Esophagus muscularis mucosa (tissue), 4 donors: ENCODE measurements at regions not wholly inside any gene's neighbourhood (a gene's known extent, or its start where the extent isn't known, plus 50 kb on each side); places are given as distances from the start of the nearest gene placed in this dataset.

Experiments used
- EP300 ChIP-seq: sonication (generic); formaldehyde crosslinking; IDR thresholded peaks from one replicate; pipeline ENCODE4 v1.6.1; 2017; ENCODE audit warnings: antibody characterized with exemption
- POLR2A ChIP-seq: fragments of 450-650 bp; IDR thresholded peaks from one replicate; pipeline ENCODE4 v1.6.1; 2017; ENCODE audit warnings: antibody characterized with exemption, moderate library complexity, mild to moderate bottlenecking, low read depth
- POLR2AphosphoS5 ChIP-seq, 2 donors: sonication (generic); formaldehyde crosslinking; IDR thresholded peaks; one replicate each; pipeline ENCODE4 v1.6.1; 2017; ENCODE audit warnings: antibody characterized with exemption in 2 of 2
- TF ChIP-seq, protein P1 (sequence below), 3 experiments: fragments of 200-600 bp in 2 of 3; fragments of 450-650 bp in 1 of 3; sonication (generic) in 2 of 3; IDR thresholded peaks; one replicate each; pipeline ENCODE4 v1.5.1; 2017 to 2019; ENCODE audit warnings: antibody characterized with exemption in 3 of 3, mild to moderate bottlenecking in 2 of 3, moderate library complexity in 1 of 3

DNA sequence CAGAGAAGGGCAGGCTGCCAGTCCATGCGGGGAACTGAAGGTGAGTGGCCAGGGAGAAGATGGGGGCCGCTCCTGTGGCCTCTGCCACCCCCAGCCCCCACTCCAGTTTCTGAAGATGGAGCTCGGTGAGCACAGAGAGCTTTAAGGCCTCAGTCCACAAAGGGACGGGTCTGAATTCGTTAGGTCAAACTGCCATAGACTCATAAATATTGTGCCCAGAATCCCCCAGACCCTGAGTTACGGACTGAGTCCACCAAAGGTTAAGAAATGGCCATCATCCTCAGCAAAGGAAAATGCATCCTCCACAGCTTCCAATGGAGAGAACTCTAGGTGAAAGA, 344.2 kb downstream of the BUD13 start:
- TF ChIP-seq, protein P1, sequence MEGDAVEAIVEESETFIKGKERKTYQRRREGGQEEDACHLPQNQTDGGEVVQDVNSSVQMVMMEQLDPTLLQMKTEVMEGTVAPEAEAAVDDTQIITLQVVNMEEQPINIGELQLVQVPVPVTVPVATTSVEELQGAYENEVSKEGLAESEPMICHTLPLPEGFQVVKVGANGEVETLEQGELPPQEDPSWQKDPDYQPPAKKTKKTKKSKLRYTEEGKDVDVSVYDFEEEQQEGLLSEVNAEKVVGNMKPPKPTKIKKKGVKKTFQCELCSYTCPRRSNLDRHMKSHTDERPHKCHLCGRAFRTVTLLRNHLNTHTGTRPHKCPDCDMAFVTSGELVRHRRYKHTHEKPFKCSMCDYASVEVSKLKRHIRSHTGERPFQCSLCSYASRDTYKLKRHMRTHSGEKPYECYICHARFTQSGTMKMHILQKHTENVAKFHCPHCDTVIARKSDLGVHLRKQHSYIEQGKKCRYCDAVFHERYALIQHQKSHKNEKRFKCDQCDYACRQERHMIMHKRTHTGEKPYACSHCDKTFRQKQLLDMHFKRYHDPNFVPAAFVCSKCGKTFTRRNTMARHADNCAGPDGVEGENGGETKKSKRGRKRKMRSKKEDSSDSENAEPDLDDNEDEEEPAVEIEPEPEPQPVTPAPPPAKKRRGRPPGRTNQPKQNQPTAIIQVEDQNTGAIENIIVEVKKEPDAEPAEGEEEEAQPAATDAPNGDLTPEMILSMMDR (IDR thresholded peaks at IDR 0.05) = no peak
- TF ChIP-seq EP300 (no peak), POLR2A (no peak), POLR2AphosphoS5 (IDR thresholded peaks at IDR 0.05) (no peak)
